ENCODE measurements at regions not wholly inside any gene's neighbourhood (a gene's known extent, or its start where the extent isn't known, plus 50 kb on each side); places are given as distances from the start of the nearest gene placed in this dataset.
A peak's percentile ranks its signal among the peaks of the same experiment; 100 is the strongest.

GRCh38 chr6:81495999-81496398 lies 256.5 kb downstream of the TENT5A start:
- TF ChIP-seq, protein P1, sequence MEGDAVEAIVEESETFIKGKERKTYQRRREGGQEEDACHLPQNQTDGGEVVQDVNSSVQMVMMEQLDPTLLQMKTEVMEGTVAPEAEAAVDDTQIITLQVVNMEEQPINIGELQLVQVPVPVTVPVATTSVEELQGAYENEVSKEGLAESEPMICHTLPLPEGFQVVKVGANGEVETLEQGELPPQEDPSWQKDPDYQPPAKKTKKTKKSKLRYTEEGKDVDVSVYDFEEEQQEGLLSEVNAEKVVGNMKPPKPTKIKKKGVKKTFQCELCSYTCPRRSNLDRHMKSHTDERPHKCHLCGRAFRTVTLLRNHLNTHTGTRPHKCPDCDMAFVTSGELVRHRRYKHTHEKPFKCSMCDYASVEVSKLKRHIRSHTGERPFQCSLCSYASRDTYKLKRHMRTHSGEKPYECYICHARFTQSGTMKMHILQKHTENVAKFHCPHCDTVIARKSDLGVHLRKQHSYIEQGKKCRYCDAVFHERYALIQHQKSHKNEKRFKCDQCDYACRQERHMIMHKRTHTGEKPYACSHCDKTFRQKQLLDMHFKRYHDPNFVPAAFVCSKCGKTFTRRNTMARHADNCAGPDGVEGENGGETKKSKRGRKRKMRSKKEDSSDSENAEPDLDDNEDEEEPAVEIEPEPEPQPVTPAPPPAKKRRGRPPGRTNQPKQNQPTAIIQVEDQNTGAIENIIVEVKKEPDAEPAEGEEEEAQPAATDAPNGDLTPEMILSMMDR (IDR thresholded peaks at IDR 0.05; ENCODE audit: low read depth, low read length), result no peak
- H3K4me3 ChIP-seq (replicated peaks in 1 of 2; ENCODE audit: low read depth in 2 of 2, low read length in 2 of 2), result no peak overlapping the region
- DNase-seq (ENCODE audit: low read depth in 2 of 2), result no peak

DNA sequence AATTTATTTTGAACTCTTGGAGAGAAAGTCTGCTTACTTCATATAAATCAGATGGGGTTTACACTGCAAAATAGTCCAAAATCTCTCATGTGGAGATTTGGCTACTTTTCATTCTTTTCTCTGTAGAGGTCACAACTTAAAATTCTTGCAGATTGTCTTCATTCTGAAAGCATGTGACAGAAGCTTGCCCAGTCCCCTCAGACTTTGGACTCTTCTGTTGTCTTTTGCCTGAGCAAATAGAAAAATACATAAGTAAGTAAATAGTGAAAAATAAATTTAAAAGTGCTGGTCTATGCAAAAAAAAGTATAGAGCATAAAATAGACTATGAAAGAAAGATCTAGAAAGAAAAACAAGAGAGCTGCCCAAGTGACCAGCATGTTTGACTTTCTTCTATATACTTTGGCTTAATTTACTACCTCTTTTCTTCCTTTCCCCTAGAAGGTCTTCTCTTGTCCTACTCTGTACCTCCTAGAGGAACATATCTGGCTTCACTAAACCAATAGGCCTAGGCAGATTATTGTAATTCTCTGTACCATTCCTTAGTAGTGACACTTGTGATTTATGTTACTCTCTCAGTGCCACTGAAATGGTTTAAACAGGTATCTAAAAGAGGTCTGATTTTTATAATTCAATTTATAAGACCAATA lies 260.9 kb downstream of the TENT5A start:
- TF ChIP-seq, protein P1 (IDR thresholded peaks at IDR 0.05; ENCODE audit: low read depth, low read length), result no peak
- no peak for DNase-seq (ENCODE audit: low read depth in 2 of 2)
- no peak overlapping the region for H3K4me3 ChIP-seq (replicated peaks in 1 of 2; ENCODE audit: low read depth in 2 of 2, low read length in 2 of 2)

DNA sequence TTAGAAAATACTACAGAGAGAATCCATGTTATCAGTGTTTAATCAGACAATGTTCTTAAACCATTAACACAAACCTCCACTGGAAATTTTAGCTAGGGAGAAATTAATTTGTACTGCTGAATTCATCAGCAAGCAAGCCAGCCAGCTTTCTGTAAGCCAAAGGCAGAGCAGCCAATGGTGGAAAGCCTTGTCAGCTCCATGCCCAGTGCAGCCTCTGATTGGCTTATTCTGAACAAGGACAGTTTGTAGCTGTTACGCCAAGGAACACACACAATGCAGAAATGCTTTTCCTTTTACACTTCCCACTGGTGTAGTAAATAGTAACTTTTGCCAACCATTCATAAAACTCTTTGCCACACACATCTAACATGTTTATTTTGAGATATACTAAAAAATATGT lies 265.0 kb downstream of the TENT5A start:
- DNase-seq (ENCODE audit: low read depth in 2 of 2), result peak; percentile 63 to 68
- TF ChIP-seq, protein P1 (IDR thresholded peaks at IDR 0.05; ENCODE audit: low read depth, low read length), result no peak
- no peak overlapping the region for H3K4me3 ChIP-seq (replicated peaks in 1 of 2; ENCODE audit: low read depth in 2 of 2, low read length in 2 of 2)

DNA sequence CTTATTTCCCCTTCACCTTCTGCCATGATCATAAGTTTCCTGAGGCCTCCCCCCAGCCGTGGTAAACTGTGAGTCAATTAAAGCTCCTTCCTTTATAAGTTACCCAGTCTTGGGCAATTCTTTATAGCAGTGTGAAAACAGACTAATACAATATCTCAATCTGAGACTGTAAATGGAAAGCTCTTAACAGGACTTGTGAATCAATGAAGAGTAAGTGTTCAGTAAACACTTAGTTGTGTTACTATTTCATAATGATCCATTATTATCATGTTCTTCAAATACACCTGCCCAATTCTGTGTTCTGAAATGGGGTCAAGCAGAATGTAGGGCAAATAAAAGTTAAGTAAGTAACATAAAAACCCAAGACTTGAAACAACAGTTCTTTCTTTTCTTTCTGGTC lies 266.2 kb downstream of the TENT5A start:
- TF ChIP-seq, protein P1 (IDR thresholded peaks at IDR 0.05; ENCODE audit: low read depth, low read length), result no peak
- no peak for DNase-seq (ENCODE audit: low read depth in 2 of 2)

GRCh38 chr6:81485395-81485794 lies 267.1 kb downstream of the TENT5A start:
- DNase-seq (ENCODE audit: low read depth in 2 of 2), result no peak
- H3K4me3 ChIP-seq (replicated peaks in 1 of 2; ENCODE audit: low read depth in 2 of 2, low read length in 2 of 2), result no peak overlapping the region
- TF ChIP-seq, protein P1 (IDR thresholded peaks at IDR 0.05; ENCODE audit: low read depth, low read length), result no peak

More for the DNA sequence above, 266.2 kb downstream of the TENT5A start:
- no peak overlapping the region for H3K4me3 ChIP-seq (replicated peaks in 1 of 2; ENCODE audit: low read depth in 2 of 2, low read length in 2 of 2)

DNA sequence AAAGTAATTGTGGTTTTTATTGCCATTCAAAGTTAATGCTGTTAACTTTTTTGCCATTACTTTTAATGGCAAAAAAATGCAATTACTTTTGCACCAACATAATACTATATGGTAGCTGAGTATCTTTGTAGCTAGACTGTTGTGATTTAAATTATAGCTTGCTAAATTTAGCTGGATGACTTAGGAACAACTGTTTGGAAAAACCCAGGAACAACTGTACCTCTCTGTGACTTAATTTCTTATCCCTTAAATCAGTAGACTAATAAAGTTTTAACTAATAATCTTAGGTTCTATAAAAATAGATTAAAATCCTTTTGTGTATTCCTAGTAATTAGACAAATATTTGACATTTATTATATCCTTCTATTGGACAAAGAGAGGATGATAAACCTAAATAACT lies 268.2 kb downstream of the TENT5A start:
- TF ChIP-seq, protein P1 (IDR thresholded peaks at IDR 0.05; ENCODE audit: low read depth, low read length), result no peak
- no peak overlapping the region for H3K4me3 ChIP-seq (replicated peaks in 1 of 2; ENCODE audit: low read depth in 2 of 2, low read length in 2 of 2)
- no peak for DNase-seq (ENCODE audit: low read depth in 2 of 2)

- peak; percentile 7 to 23 for DNase-seq (ENCODE audit: low read depth in 2 of 2)
- TF ChIP-seq, protein P1 (IDR thresholded peaks at IDR 0.05; ENCODE audit: low read depth, low read length), result no peak
- no peak overlapping the region for H3K4me3 ChIP-seq (replicated peaks in 1 of 2; ENCODE audit: low read depth in 2 of 2, low read length in 2 of 2)
These were observed 272.3 kb downstream of the TENT5A start for GRCh38 chr6:81480139-81480538.

Measured in cardiac fibroblast (primary cell).